GM06990 (cell line): ENCODE measurements at regions not wholly inside any gene's neighbourhood (a gene's known extent, or its start where the extent isn't known, plus 50 kb on each side); places are given as distances from the start of the nearest gene placed in this dataset.

Experiments
- DNase-seq: peaks from one replicate; pipeline ENCODE4 v3.0.0-alpha.2; 2011; ENCODE audit not compliant: insufficient read length; ENCODE audit errors: extremely low read depth
- H3K27me3 ChIP-seq: replicated peaks from 2 replicates; pipeline ENCODE4 v1.6.0; 2011; ENCODE audit warnings: low read length; ENCODE audit not compliant: control insufficient read depth, insufficient read depth
- H3K36me3 ChIP-seq: 2 replicates; pipeline ENCODE4 v1.5.1; 2011; ENCODE audit warnings: low read length; ENCODE audit not compliant: control insufficient read depth, insufficient read depth
- H3K4me3 ChIP-seq: replicated peaks from 2 replicates; pipeline ENCODE4 v1.5.1; 2011; ENCODE audit warnings: low read depth, mild to moderate bottlenecking, control low read depth, low read length
- TF ChIP-seq, protein P1 (sequence below): IDR thresholded peaks from 2 replicates; pipeline ENCODE4 v1.5.1; 2011; ENCODE audit warnings: low read length, control low read depth, mild to moderate bottlenecking, inconsistent platforms; ENCODE audit not compliant: insufficient read depth, poor library complexity, severe bottlenecking

DNA sequence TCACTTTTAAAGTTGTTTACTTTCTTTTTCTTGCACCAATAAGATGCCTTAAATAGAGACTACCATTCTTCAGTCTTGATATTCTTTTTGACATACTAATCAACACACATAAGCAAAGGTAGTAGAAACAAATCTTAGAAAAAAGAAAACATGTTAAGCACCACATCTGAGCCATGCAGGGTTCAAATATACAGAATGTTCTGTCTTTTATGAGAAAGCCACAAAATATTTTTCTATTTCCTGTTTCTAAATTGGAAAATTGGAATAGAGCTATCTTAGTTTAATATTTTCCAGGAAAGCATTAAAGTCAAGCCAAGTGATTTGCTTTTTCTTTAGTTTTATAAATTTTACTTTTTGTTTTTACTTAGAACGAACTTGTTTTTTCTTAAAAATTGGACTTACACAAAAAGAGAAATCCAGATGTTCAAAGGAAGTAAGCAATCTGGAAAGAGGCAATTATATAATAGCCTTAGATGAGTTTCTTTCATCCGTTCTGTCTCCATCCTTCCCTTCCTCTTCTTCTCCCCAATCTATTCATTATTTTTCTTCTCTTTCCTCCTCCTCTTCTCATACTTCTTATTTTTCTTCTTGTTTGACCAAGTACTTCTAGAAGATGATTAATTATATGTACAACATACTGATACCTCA is 731.7 kb downstream of the SQOR start:
- Histone ChIP-seq H3K27me3 (no peaks in the 10 kb centered on the region), H3K4me3 (no peak overlapping the region), H3K36me3 (no peaks in the 10 kb centered on the region)
- DNase-seq, result no peak
- TF ChIP-seq, protein P1, sequence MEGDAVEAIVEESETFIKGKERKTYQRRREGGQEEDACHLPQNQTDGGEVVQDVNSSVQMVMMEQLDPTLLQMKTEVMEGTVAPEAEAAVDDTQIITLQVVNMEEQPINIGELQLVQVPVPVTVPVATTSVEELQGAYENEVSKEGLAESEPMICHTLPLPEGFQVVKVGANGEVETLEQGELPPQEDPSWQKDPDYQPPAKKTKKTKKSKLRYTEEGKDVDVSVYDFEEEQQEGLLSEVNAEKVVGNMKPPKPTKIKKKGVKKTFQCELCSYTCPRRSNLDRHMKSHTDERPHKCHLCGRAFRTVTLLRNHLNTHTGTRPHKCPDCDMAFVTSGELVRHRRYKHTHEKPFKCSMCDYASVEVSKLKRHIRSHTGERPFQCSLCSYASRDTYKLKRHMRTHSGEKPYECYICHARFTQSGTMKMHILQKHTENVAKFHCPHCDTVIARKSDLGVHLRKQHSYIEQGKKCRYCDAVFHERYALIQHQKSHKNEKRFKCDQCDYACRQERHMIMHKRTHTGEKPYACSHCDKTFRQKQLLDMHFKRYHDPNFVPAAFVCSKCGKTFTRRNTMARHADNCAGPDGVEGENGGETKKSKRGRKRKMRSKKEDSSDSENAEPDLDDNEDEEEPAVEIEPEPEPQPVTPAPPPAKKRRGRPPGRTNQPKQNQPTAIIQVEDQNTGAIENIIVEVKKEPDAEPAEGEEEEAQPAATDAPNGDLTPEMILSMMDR, result no peak

GRCh38 chr15:46383978-46384377 is 749.1 kb downstream of the SQOR start:
- DNase-seq, result no peak
- Histone ChIP-seq H3K36me3 (no peaks in the 10 kb centered on the region), H3K27me3 (no peaks in the 10 kb centered on the region), H3K4me3 (no peak overlapping the region)
- TF ChIP-seq, protein P1, result no peak

- Histone ChIP-seq H3K4me3 (no peak overlapping the region), H3K27me3 (no peaks in the 10 kb centered on the region), H3K36me3 (no peaks in the 10 kb centered on the region)
- DNase-seq, result no peak
- TF ChIP-seq, protein P1, result no peak
Measured at GRCh38 chr15:46386356-46386755, 751.5 kb downstream of the SQOR start.

DNA sequence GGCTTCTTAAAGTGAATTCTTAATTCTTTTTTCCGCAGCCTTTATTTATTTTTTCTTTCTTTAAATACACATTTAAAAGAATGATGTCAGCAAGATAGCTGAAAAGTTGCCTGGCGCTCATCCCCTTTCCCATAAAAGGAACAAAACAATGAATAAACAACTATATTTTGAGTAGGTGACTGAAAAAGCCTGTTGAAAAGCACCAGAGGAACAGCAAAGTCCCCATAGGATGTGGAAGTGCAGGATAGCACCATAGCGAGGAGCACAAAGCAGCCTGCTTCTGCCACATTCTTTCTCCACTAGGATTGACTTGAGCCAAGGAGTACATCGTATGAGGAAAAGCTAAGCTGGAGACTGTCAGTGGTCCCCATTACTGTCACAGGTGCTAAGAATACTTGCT is 754.9 kb downstream of the SQOR start:
- H3K27me3 ChIP-seq, result no peaks in the 10 kb centered on the region
- no peak for DNase-seq
- TF ChIP-seq, protein P1, result no peak
- H3K36me3 ChIP-seq, result no peaks in the 10 kb centered on the region
- H3K4me3 ChIP-seq, result no peak overlapping the region

- Histone ChIP-seq H3K36me3 (no peaks in the 10 kb centered on the region), H3K27me3 (no peaks in the 10 kb centered on the region), H3K4me3 (no peak overlapping the region)
- TF ChIP-seq, protein P1, result no peak
- no peak for DNase-seq
Measured at GRCh38 chr15:46394463-46394862, 759.6 kb downstream of the SQOR start.

DNA sequence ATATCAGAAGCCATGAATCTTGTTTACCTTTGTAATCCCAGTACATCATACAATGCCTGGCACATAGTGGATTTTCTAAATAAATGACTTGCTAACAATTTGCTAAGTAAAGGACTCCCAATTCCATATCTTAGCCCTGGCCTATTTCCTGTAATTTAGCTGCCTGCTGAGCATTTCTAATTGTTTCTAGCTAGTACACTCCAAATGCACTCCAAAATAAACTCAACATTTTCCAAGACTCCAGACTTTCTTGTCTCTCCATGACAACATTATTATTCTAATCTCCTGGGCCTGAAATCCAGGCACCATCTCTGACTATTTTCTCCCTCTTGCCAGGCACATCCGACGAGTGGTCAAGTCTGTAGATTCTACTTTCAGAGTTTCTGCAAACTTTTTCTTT is 773.5 kb downstream of the SQOR start:
- Histone ChIP-seq H3K36me3 (no peaks in the 10 kb centered on the region), H3K4me3 (no peak overlapping the region), H3K27me3 (no peaks in the 10 kb centered on the region)
- TF ChIP-seq, protein P1, result no peak
- no peak for DNase-seq
